CD4-positive, alpha-beta T cell treated with Interleukin-15 for 4 hours (primary cell): ENCODE measurements at regions not wholly inside any gene's neighbourhood (a gene's known extent, or its start where the extent isn't known, plus 50 kb on each side); places are given as distances from the start of the nearest gene placed in this dataset.

Experiments used
- DNase-seq: peaks from one replicate; pipeline ENCODE4 v3.0.0-alpha.2; 2020; ENCODE audit warnings: low spot score

DNA sequence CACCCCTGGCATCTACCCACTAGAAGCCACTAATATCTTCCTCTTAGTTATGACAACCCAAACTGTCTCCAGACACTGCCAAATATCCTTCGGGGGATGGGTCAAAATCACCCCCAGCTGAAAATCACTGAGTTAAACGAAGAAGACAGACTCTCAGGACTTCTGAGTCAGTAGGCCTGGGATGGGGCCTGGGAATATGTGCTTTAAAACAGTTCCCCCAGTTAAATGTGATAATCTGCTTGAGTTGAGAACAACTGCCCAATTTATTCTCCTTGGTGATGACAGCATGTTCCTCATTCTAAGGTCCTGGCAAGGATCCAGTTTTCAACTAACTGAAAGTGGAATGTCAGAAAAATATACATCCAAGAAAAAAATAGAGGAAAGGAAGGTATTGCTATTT, 52.4 kb downstream of the CBLL2 start:
- no peak for DNase-seq

DNA sequence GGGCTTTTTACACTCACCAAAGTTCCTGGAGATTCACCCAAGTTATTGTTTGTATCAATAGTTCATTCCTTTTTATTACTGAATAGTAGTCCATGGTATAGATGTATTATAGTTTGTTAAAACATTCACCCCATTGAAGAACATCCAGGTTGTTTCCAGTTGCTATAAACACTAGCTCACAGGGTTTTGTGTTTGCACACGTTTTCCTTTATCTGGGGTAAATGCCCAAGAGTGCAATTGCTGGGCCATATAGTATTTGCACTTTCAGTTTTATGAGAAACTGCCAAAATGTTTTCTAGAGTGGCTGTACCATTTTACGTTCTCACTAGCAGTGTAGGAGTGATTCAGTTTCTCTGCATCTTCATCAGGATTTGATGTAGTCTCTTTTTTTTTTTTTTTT, 57.1 kb downstream of the CBLL2 start:
- DNase-seq = no peak

DNA sequence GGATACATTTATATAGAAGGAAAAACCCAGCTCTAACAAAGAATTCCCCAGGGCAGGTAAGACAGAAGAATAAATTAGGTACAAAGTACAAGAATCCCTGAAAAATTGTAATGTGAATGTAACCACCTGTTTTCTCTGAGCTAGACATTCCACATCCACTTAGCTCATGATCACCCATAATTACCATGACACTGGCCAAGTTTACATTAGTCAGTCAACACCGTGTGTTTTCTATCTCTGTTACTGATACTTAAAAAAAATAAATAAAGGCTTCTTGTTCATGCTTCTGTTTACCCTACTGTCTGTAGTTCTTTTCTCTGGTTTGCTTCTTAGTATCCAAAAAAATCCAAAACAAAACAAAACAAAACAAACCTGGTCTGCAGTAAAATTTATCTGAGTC, 66.0 kb downstream of the CBLL2 start:
- DNase-seq = no peak

GRCh38 chrX:22339459-22339858, 66.7 kb downstream of the CBLL2 start:
- no peak for DNase-seq

DNA sequence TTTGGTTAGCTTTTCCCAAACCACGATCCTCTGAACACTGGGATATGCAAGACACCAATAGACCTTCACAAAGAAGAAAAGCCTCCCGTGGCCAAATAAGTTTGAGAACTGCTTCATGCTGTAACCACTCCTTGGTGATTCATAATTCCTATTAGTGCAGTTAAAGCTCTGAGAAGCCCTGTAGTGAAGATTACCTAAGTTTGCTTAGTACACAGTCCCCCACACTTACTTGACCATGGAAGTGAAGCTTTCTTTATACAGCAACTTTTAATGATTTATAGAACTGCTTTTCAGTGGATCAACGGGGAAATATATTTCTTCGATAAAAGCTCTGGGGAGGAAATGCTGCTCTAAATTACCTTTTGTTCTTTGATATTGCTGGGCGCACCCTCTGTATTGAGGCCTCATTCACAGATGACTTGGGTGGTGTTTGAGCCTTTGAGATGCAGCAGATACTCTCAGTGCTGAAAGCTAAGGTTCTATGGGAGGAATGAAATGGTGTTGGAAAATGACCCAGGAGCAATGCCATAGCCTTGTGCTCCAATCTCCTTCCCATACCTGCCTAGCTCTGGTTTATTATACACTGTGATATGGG, 67.4 kb downstream of the CBLL2 start:
- DNase-seq = no peak

DNA sequence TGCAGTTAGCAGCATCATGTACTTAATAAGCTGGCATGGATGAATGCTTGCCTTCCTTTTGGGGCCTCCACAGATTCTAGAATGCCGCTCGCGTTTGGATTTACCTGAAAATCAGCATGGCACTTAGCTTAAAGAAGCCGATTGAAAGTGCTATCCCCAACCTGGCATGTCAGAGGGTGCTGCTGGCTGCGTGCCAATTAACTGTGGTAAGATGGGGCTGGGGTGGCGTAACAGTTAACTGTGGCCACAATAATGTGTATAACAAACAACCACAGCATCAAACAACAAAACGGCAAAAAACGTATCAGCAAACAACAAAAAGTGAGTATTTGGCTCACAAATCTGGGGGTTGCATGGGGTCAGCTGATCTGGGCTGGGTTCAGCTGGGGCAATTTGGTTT, 70.5 kb downstream of the CBLL2 start:
- no peak for DNase-seq

- DNase-seq = no peak
Measured at GRCh38 chrX:22345884-22346283, 73.2 kb downstream of the CBLL2 start.

- no peak for DNase-seq
Measured at GRCh38 chrX:22347491-22347890, 74.8 kb downstream of the CBLL2 start.

DNA sequence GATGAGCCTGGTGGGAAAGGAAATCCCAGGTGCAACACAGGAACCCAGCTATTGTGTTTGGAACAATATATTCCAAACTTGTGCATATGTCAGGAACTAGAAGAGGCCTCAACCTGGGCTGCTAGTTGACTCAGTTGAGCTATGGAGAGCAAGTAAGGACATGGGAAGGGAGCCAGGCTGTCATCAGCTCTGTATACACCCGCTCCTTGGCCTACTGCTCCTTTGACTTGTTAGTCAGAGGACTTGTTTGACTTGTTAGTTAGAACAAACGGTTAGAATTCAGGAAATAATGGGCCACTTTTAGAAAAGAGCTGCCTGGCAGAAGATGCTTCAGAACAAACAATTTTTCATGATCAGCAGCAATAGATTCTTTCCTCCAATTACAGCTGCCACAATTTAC, 76.4 kb downstream of the CBLL2 start:
- no peak for DNase-seq

DNA sequence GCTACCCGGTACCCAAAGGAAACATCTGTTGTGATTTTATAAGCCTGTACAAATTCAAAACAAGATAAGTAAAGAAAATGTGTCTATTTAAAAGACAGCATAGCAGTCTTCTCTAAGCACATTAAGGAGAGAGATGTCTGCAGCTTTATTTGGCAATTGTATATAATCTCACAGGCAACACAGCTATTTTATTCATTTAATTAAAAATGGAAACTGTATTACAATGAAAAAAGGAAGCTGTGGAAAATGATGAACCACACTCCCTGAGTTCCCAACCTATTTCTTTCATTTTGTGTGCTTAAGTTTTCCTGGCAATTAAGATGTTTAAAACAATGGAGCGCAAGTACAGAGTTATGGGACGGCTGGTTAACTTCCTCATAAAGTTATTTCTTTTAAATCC, 78.4 kb downstream of the CBLL2 start:
- DNase-seq = no peak

- DNase-seq = no peak
Measured at GRCh38 chrX:22351966-22352365, 79.3 kb downstream of the CBLL2 start.

- DNase-seq = no peak
Measured at GRCh38 chrX:22357621-22358020, 84.9 kb downstream of the CBLL2 start.

DNA sequence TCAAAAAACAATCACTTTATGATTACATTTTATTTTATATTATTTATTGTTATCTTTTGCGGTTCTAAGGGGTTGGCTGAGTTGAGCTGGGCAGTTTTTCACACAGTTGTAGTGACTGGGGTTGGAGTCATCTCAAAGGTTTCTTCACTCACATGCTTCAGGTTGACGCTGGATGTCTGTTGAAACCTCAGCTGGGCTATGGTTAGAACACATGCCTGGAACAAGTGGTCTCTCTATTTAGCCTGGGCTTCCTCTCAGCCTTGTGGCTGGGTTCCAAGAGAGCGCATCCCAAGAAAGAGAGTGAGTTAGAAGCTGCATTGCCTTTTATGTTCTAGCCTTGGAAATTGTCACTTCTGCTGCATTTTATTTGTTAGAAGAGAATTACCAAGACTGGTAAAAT, 87.4 kb downstream of the CBLL2 start:
- DNase-seq = no peak

DNA sequence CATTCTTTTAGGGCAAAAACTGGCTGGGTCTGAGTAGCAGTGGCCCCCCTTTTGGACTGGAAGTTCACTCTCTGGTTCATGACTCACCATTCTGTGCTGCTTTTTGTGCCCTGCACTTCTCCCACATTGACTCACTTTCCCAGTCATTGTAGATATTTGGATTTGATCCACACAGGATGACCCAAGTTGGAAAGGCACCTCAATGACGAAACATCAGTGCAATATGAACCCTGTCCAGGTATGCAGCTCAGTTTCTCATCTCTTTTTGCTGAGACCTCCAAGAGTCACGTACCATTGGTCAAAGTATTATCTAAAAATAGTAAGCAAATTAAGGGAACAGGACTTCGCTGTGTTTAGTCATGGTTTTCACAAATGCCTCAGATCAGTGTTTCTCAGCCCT, 92.7 kb downstream of the CBLL2 start:
- DNase-seq = no peak

- no peak for DNase-seq
Measured at GRCh38 chrX:22366166-22366702, 93.5 kb downstream of the CBLL2 start.

DNA sequence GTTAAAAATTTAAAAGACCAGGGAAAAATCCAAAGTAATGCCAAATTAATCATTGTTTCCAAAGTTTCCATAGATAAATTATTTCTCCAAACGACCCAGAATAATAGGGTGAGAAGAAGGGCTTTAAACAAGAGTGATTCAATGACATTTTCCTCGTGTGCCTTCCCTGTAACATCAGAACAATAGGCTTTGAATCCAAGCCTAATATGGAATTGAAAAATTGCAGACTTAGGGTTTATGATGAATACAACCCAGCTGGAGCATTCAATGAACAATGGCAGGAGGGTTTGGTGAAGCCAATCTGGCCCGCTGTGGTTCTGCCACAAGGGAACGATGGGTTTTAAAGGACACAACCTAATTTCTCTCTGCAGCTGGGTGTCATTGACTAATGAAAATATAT, 94.2 kb downstream of the CBLL2 start:
- DNase-seq = no peak

GRCh38 chrX:22373094-22373493, 100.4 kb downstream of the CBLL2 start:
- no peak for DNase-seq

DNA sequence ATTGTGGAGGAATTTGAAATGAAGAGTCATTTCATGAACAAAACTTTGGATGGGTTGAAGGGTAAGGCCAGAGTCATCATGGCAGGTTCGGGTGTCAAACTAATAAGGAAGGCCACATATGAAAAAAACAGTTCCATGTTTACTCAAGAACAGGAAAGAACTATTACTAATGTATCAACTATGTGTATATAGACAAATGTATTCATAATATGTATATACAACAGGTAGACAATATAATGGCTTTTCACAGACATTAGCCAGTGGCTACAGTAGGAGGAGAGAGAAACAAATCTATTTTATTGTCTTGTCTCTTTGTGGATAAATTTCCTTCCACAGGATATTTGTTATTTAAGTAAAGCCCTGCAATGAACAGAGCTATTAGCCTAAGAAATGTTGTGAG, 101.1 kb downstream of the CBLL2 start:
- no peak for DNase-seq

DNA sequence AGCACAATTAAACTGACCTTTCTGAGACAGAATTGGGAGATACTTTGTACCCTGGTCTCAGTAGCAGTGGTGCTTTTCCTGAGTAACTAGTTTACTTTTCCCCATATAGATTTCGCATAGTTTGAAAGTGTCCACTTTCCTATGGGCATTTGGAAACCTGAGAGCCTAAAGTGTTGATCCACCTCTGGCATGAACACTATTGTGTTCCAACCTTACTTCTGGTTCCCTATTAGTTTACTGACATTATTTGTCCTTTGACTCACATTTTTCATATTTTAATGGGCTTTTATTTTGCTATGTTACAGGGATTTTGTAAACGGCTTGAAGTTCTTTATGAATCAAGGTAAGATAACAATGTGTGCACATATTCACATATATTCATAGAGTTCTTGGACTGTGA, 103.7 kb downstream of the CBLL2 start:
- DNase-seq = no peak

DNA sequence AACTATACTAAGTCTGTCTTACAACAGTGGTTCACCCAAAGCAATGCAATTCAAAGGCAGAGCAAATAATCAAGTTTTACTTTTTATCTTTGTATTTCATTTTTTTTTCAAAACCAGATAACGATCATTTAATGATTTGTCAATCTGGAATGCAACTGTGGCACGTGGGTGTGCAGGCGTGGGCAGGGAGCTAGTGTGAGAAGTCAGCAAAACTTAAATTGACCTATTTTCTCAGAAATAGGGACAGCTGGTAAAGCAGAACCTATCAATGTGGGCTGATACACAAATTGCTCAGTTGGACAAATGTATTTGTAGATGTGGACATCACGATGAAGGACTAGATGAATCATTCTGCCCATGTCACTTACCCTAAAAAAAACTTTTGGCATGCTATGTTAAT, 105.6 kb downstream of the CBLL2 start:
- DNase-seq = no peak

DNA sequence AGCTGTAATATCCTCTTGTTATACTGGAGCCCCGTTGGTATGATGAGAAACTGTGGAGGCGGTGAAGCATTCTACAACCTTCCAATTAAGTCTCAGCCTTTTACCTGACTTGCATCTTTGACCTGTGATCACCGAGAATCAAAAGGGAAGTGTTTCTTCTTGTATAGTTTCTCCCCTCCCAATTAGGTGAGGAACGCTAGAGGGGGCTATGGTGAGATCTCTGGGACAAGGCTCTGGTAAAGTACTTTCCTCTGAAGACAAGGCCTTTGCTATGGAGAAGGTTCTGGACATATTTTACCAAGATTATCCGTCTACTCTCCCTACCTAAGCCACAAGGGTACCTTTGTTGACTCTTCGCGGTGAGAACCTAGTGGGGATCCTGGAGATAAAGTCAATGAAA, 111.3 kb downstream of the CBLL2 start:
- DNase-seq = no peak

DNA sequence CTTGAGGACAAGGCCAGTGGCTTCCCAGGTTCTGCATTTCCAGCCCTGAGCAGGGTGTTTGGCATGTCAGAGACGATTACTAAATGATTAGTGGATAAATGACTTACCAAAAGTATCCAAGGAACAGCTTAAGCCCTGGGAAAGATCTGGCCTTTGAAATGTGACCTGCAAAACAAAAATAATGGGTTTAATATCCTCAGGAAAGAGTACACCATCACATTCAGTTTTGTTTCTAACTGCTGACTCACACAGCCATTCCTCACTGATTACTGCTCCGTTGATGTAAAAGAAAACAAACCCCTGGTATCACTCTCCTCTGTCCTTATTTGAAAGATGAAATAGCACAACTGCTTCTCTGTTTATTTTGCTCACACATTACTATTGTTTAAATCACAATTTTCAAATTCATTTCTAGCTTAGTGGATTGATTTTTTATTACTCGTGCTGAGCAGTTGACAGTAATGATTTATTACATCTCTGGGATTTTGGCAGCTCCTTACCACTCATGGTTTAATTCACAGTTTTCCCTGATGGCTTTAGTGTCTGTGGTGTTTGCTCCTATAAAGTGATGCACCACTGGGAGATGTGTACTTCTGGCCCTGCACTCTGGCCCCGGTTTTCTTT, 117.0 kb downstream of the CBLL2 start:
- DNase-seq = no peak

DNA sequence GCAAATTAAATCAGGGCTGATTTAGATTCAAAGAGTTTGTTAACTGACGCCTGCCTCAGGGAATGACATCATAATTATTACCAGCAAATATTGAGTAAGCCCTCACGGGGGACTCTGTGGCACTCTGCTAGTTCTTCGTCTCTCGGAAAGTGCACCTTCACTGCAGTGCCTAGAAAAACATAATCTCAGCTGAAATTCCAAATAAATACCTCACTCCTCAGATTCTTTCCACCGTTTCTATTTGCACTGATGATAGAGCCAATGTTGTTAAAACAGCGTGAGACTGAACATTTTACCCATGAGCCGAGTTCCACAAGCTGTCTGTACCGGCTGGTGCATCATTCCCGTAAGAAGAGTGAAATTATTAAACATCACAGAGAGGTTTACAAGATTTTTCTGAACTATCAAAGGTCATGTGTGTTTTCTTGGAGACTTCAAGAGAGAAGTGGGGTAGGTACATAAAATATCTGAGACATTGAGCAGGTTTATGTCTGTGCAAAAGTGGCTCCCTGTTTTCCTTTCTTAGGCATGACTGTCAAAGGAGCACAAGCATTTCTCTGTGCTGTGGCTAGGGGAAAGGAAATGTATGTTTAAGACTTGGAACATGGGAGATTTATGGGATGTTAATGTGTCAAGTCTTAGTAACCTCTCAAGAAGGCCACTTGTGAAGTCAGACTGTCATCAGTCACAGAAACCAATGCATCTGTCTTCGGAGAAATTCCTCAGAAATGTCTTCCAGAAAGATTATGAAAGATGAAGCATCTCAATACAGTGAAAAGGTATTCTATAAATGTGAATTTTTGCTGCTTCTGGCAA, 119.6 kb downstream of the CBLL2 start:
- no peak for DNase-seq
